Endothelial cell of umbilical vein (primary cell): ENCODE measurements at regions not wholly inside any gene's neighbourhood (a gene's known extent, or its start where the extent isn't known, plus 50 kb on each side); places are given as distances from the start of the nearest gene placed in this dataset.

Experiments
- CTCF ChIP-seq, 2 donors: IDR thresholded peaks; 1 replicate in 1 of 2; 2 replicates in 1 of 2; pipeline ENCODE4 v1.5.1; 2011; ENCODE audit warnings: low read length in 2 of 2, mild to moderate bottlenecking in 2 of 2, moderate library complexity in 2 of 2, control low read depth in 1 of 2, inconsistent platforms in 1 of 2, low read depth in 1 of 2; ENCODE audit not compliant: insufficient read depth in 1 of 2; ENCODE audit errors: extremely low read depth in 1 of 2
- EZH2 ChIP-seq: IDR thresholded peaks from 2 replicates; pipeline ENCODE4 v1.6.1; 2012; ENCODE audit warnings: borderline replicate concordance, low read depth, mild to moderate bottlenecking, moderate library complexity, low read length, inconsistent platforms; ENCODE audit not compliant: severe bottlenecking
- MAX ChIP-seq: IDR thresholded peaks from 2 replicates; pipeline ENCODE4 v1.6.1; 2011; ENCODE audit not compliant: insufficient read depth, insufficient read length

DNA sequence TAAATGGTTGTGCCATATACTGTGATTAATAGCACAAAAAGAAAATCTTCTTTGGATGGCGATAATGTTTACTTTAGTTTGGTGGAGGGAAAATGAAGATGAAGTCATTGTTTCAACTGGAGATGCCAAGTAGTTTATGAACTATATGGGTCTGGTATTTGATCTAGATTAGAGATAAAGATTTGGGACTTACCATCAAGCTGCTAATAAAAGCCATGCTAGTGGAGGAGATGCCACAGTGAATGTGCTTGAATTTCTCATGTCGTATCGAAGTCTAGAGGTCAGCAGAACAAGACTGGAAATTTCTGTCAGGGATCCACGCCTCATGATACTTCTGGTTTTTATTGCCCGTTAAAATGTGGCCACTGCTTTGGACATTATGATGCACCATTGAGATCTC is 742.0 kb downstream of the NCAM2 start:
- TF ChIP-seq CTCF (IDR thresholded peaks at IDR 0.05; ENCODE audit: extremely low read depth in 1 of 2, insufficient read depth in 1 of 2, low read depth in 1 of 2, low read length in 2 of 2) (no peak), MAX (no peak), EZH2 (no peak)
